ENCODE measurements at regions not wholly inside any gene's neighbourhood (a gene's known extent, or its start where the extent isn't known, plus 50 kb on each side); places are given as distances from the start of the nearest gene placed in this dataset.
A peak's percentile ranks its signal among the peaks of the same experiment; 100 is the strongest.

DNA sequence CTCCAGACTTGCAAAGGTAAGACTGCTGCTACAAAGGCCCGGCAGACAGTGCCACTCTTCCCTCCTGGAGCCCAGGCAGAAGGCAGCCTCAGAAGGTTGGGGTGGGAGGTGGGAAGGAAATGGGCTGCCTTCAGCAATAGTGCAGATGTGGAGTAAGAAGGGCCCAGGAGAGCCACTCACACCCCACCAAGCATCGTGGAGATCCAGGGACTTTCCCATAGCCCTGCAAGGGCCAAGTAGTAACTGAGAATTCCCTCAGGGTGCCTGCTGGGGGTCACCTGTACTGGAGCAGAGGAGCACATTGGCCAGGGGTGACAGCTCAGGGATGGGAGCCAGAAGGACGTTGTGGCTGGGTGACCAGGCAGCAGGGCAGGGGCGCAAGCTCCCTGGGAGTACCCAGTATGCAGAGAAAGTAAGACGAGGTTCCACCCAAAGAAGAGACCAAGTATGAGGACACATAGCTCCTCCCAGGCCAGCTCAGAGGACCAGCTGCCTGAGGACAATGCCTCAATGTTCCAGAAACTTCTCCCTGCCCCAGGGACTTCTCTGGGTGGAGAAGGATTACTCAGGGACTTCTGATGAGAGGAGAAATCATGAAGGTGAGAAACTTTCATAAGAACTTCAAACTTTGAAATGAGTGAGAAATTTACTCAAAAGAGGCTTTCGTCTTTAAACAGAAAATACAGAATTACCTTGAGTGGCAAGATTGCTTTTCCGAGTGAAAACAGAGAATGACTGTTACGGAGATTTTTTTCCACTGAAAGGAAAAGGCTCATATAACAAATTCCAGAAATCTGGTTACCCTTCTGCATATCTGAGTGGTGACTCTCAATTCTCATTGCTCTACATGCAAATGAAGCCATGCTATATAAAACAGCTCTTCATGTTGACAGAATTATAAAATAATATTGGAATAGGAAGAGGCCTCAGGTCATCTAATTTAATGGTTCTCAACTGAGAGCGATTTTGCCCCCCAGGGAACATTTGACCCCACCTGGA, 87.9 kb upstream of the TRIO start:
- H3K4me3 ChIP-seq (ENCODE audit: low read depth, low read length), result no peak overlapping the region
- H3K27ac ChIP-seq (ENCODE audit: low read depth, low read length), result no peak overlapping the region
- no peaks in the 10 kb centered on the region for H3K36me3 ChIP-seq (ENCODE audit: control insufficient read depth, insufficient read depth, low read length)
- H3K27me3 ChIP-seq (ENCODE audit: control insufficient read depth, insufficient read depth, low read length), result no peaks in the 10 kb centered on the region
- H3K9me3 ChIP-seq (ENCODE audit: control insufficient read depth, insufficient read depth, low read depth, low read length), result no peaks in the 10 kb centered on the region
- H3K9ac ChIP-seq (ENCODE audit: low read length), result no peak overlapping the region
- 0 out of 2 replicates have a peak, but pooled peaks cover 8% of the 10 kb centered on the region for H3K4me1 ChIP-seq (ENCODE audit: control insufficient read depth, insufficient read depth, low read length)

DNA sequence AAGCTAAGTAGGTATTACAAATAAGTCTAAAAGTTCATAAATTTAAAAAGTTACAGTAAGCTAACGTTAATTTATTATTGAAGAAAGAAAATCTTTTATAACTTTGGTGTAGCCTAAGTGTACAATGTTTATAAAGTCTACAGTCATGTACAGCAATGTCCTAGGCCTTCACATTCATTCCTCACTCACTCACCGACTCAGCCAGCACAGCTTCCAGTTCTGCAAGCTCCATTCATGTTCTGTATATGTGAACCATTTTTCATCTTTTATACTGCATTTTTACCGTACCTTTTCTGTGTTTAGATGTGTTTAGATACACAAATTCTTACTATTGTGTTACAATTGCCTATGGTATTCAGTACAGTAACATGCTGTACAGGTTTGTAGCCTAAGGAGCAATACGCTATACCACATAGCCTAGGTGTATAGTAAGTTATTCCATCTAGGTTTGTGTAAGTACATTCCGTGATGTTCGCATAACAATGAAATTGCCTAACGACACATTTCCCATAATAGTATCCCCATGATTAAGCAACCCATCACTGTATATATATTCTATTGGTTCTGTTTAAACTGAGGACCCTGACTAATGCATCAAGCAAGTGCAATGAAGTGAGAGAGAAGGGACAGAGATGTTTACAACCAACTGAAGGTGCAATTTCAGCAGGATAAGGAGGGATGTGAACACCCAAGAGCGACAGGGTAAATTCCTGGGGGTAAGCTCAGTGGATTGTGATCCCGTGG, 88.9 kb upstream of the TRIO start:
- H3K36me3 ChIP-seq (ENCODE audit: control insufficient read depth, insufficient read depth, low read length), result no peaks in the 10 kb centered on the region

DNA sequence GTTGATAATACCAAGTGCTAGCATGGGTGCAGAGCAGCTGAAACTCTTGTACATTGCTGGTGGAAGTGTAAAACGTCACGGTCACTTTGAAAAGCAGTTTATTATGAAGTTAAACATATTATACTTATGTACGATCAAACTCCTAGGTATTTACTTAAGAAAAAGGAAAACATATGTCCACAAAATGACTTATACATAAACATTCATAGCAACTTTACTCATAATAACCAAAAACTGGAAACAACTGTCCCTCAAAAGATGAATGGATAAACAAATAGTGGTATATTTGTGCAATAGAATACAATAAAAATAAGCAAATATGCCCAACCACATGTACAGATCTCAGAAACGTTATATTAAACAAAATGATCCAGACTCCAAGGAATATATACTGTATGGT, 92.3 kb upstream of the TRIO start:
- no peak overlapping the region for H3K27ac ChIP-seq (ENCODE audit: low read depth, low read length)
- peaks cover 2% of the 10 kb centered on the region; the same call in 1 of the 2 replicates for H3K27me3 ChIP-seq (ENCODE audit: control insufficient read depth, insufficient read depth, low read length)
- H3K9ac ChIP-seq (ENCODE audit: low read length), result no peak overlapping the region
- H3K4me1 ChIP-seq (ENCODE audit: control insufficient read depth, insufficient read depth, low read length), result 0 out of 2 replicates have a peak, but pooled peaks cover 8% of the 10 kb centered on the region
- no peaks in the 10 kb centered on the region for H3K9me3 ChIP-seq (ENCODE audit: control insufficient read depth, insufficient read depth, low read depth, low read length)
- no peak overlapping the region for H3K4me3 ChIP-seq (ENCODE audit: low read depth, low read length)
- no peaks in the 10 kb centered on the region for H3K36me3 ChIP-seq (ENCODE audit: control insufficient read depth, insufficient read depth, low read length)

More for the DNA sequence above, 88.9 kb upstream of the TRIO start:
- no peak overlapping the region for H3K4me3 ChIP-seq (ENCODE audit: low read depth, low read length)
- no peak overlapping the region for H3K9ac ChIP-seq (ENCODE audit: low read length)
- no peaks in the 10 kb centered on the region for H3K9me3 ChIP-seq (ENCODE audit: control insufficient read depth, insufficient read depth, low read depth, low read length)
- H3K27ac ChIP-seq (ENCODE audit: low read depth, low read length), result no peak overlapping the region
- H3K27me3 ChIP-seq (ENCODE audit: control insufficient read depth, insufficient read depth, low read length), result no peaks in the 10 kb centered on the region
- H3K4me1 ChIP-seq (ENCODE audit: control insufficient read depth, insufficient read depth, low read length), result 0 out of 2 replicates have a peak, but pooled peaks cover 8% of the 10 kb centered on the region

DNA sequence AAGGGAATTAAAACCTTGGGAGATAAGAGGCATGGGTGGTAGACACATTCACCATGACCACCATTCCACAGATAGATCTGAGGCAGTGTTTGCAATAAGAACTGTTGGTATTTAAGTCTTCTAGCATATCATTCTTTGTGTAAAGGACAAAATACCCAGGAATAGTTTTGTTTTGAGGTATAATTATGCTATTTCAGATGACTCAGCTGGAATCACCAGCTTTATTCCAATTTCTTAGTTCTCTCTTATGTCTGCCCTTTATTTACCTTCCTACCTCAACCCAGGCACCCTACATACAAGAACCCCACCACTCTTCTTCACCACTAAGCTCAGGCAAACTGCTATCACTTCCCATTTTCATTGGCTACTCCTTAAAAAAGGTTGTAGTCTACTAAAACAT, 94.7 kb upstream of the TRIO start:
- H3K9me3 ChIP-seq (ENCODE audit: control insufficient read depth, insufficient read depth, low read depth, low read length), result no peaks in the 10 kb centered on the region
- H3K27me3 ChIP-seq (ENCODE audit: control insufficient read depth, insufficient read depth, low read length), result peaks cover 2% of the 10 kb centered on the region; the same call in 1 of the 2 replicates
- no peak overlapping the region for H3K27ac ChIP-seq (ENCODE audit: low read depth, low read length)

DNA sequence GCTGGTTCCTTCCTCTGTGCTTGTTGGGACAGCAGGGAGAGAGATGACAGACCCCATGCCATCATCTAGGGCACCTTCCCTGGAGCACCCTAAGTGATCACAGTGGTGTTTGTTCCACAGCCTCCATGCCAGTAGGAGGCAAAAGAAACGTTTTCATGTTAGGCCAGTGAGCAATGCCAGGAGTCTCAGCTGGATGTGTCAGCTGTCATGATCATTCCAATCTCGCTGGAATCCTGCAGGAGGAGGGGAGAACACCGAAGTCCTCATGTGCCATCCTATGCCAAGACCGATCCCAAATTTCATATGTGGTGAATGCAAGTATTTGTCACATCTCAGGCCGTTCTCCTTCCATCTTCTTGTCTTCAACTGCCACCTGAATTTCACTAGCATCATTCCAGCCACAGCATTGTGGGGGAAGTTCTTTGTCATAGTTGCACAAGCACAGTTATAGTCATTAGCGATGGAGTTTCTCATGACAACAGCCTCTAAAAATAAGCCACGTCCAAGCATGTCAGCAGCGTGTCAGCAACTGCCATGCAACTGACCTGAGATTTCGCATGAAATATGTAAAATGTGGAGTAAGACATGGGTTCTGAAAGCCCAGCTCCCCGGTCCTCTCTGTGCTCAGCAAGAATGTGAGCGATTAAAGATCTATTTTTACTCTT, 97.2 kb upstream of the DNAH5 start:
- H3K4me1 ChIP-seq (ENCODE audit: control insufficient read depth, insufficient read depth, low read length), result peaks cover 30% of the 10 kb centered on the region
- no peak overlapping the region for H3K27ac ChIP-seq (ENCODE audit: low read depth, low read length)
- H3K27me3 ChIP-seq (ENCODE audit: control insufficient read depth, insufficient read depth, low read length), result peaks cover 2% of the 10 kb centered on the region; the same call in 1 of the 2 replicates
- no peaks in the 10 kb centered on the region for H3K9me3 ChIP-seq (ENCODE audit: control insufficient read depth, insufficient read depth, low read depth, low read length)
- no peak overlapping the region for H3K9ac ChIP-seq (ENCODE audit: low read length)
- no peaks in the 10 kb centered on the region for H3K36me3 ChIP-seq (ENCODE audit: control insufficient read depth, insufficient read depth, low read length)
- H3K4me3 ChIP-seq (ENCODE audit: low read depth, low read length), result no peak overlapping the region

More for the DNA sequence above, 94.7 kb upstream of the TRIO start:
- no peak overlapping the region for H3K9ac ChIP-seq (ENCODE audit: low read length)
- no peaks in the 10 kb centered on the region for H3K36me3 ChIP-seq (ENCODE audit: control insufficient read depth, insufficient read depth, low read length)
- H3K4me3 ChIP-seq (ENCODE audit: low read depth, low read length), result no peak overlapping the region
- no peaks in the 10 kb centered on the region for H3K4me1 ChIP-seq (ENCODE audit: control insufficient read depth, insufficient read depth, low read length)

DNA sequence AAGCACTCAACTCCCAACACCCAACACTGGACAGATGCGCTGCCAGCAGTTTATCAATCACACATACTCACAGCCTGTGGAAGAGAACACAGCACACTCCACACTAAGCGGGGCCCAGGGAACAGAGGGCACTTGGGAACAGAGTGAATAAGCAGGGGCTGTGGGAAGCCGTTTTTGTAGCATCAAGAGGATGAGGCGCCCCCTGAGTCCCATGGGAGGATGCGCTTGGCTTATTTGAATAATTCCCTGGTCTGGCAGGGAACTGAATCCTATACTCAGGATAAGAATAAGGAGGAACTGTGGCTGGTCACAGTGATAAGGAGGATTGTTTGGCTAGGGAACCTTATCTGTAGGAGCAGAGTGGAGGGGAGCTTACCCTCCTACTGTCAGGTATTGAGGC, 96.1 kb upstream of the DNAH5 start:
- H3K4me1 ChIP-seq (ENCODE audit: control insufficient read depth, insufficient read depth, low read length), result peaks cover 39% of the 10 kb centered on the region
- H3K9ac ChIP-seq (ENCODE audit: low read length), result no peak overlapping the region
- H3K36me3 ChIP-seq (ENCODE audit: control insufficient read depth, insufficient read depth, low read length), result no peaks in the 10 kb centered on the region
- no peak overlapping the region for H3K4me3 ChIP-seq (ENCODE audit: low read depth, low read length)
- H3K27me3 ChIP-seq (ENCODE audit: control insufficient read depth, insufficient read depth, low read length), result no peaks in the 10 kb centered on the region
- H3K9me3 ChIP-seq (ENCODE audit: control insufficient read depth, insufficient read depth, low read depth, low read length), result no peaks in the 10 kb centered on the region
- H3K27ac ChIP-seq (ENCODE audit: low read depth, low read length), result no peak overlapping the region

DNA sequence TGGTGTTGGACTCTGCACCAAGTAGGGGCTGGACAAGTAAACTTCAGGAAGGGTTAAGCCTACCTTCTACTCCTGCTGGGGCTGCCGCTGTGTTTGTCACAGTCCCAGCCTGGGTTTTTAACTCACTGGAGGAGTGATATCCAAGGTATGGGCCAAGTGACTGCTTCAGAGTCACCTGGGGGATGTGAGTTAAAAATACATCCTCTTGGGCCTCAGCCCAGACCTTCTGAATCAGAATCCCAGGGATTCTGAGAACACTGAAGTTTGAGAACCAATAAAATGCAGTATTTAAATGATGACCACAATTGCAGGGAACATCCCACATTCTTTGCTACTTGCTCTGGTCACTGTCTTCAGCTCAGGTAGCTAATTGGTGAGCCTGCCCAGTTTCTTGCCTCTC, 95.1 kb upstream of the DNAH5 start:
- peaks cover 49% of the 10 kb centered on the region for H3K4me1 ChIP-seq (ENCODE audit: control insufficient read depth, insufficient read depth, low read length)
- H3K27me3 ChIP-seq (ENCODE audit: control insufficient read depth, insufficient read depth, low read length), result no peaks in the 10 kb centered on the region
- no peaks in the 10 kb centered on the region for H3K9me3 ChIP-seq (ENCODE audit: control insufficient read depth, insufficient read depth, low read depth, low read length)
- no peak overlapping the region for H3K27ac ChIP-seq (ENCODE audit: low read depth, low read length)
- no peak overlapping the region for H3K4me3 ChIP-seq (ENCODE audit: low read depth, low read length)
- no peak overlapping the region for H3K9ac ChIP-seq (ENCODE audit: low read length)
- no peaks in the 10 kb centered on the region for H3K36me3 ChIP-seq (ENCODE audit: control insufficient read depth, insufficient read depth, low read length)

DNA sequence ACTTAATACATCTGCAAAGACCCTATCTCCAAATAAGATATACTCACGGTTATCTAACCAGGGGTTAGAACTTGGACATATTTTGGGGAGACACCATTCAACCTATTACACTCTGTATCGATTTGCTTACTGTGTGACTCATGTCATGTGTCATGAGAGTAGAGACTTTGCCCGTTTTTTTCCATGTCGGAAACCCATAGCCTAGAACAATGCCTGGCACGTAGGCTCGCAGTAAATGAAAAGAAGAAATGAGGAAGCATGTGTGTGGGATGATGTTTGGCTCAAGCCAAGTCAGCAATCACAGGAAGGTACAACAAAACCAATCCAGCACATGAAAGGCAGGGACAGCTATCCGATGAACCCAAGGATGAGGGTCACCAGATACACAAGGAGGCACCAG, 94.6 kb upstream of the DNAH5 start:
- Histone ChIP-seq H3K4me3 (ENCODE audit: low read depth, low read length) (no peak overlapping the region), H3K9ac (ENCODE audit: low read length) (no peak overlapping the region), H3K27ac (ENCODE audit: low read depth, low read length) (no peak overlapping the region), H3K36me3 (ENCODE audit: control insufficient read depth, insufficient read depth, low read length) (no peaks in the 10 kb centered on the region), H3K27me3 (ENCODE audit: control insufficient read depth, insufficient read depth, low read length) (no peaks in the 10 kb centered on the region), H3K4me1 (ENCODE audit: control insufficient read depth, insufficient read depth, low read length) (peaks cover 49% of the 10 kb centered on the region), H3K9me3 (ENCODE audit: control insufficient read depth, insufficient read depth, low read depth, low read length) (no peaks in the 10 kb centered on the region)

DNA sequence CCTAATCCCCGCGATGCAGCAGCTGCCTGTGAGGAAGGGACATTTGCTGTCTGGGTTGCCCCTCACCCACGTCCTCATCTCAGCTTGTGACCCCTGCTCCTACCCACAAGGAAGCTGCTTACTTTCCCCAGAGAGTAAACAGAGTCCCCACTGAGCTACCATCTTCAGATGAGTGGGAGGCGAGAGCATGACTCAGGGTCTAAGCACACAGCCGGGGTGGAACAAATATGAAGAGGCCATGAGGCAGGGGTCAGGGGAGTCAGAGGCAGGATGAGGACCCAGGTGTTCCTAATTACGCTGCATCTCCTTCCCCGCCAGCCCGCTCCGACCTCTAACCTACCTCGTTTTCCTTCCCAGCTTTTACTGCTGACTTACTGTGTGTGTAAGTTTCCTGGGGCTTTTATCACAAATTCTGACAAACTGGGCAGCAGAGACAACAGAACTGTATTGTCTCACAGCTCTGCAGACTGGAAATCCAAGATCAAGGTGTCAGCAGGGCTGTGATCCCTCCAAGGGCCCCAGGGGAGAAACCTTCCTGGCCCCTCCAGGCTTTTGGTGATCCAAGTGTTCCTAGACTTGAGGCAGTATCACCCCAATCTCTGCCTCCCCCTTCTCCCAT, 94.0 kb upstream of the DNAH5 start:
- H3K36me3 ChIP-seq (ENCODE audit: control insufficient read depth, insufficient read depth, low read length), result no peaks in the 10 kb centered on the region
- no peak overlapping the region for H3K4me3 ChIP-seq (ENCODE audit: low read depth, low read length)
- H3K9me3 ChIP-seq (ENCODE audit: control insufficient read depth, insufficient read depth, low read depth, low read length), result no peaks in the 10 kb centered on the region
- peak overlapping the region; percentile 33; the same call in 1 of the 2 replicates for H3K27ac ChIP-seq (ENCODE audit: low read depth, low read length)
- H3K27me3 ChIP-seq (ENCODE audit: control insufficient read depth, insufficient read depth, low read length), result no peaks in the 10 kb centered on the region
- peaks cover 49% of the 10 kb centered on the region for H3K4me1 ChIP-seq (ENCODE audit: control insufficient read depth, insufficient read depth, low read length)
- no peak overlapping the region for H3K9ac ChIP-seq (ENCODE audit: low read length)

DNA sequence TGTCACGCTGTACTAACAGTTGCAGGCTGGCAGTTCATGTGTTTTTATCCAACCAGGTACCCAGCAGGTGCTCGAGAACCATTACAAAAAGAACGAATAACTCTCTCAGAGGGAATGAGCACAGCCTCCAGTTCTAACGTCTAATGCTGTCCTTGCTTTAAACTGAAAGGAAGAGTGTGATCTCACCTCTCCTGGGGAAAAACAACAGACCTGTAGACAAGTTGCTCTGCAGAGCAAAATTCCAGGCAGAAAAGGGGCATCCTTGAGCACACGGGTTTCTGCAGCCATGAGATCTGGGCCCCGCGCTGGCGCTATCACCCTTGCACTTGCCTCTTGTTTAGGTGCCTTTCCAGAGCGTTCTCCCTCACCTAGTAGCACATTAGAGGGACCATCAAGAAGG, 92.5 kb upstream of the DNAH5 start:
- Histone ChIP-seq H3K9ac (ENCODE audit: low read length) (peak overlapping the region; percentile 72), H3K27ac (ENCODE audit: low read depth, low read length) (peak overlapping the region; percentile 88)

More for the DNA sequence above, 92.5 kb upstream of the DNAH5 start:
- Histone ChIP-seq H3K27me3 (ENCODE audit: control insufficient read depth, insufficient read depth, low read length) (no peaks in the 10 kb centered on the region), H3K9me3 (ENCODE audit: control insufficient read depth, insufficient read depth, low read depth, low read length) (no peaks in the 10 kb centered on the region), H3K4me1 (ENCODE audit: control insufficient read depth, insufficient read depth, low read length) (peaks cover 49% of the 10 kb centered on the region), H3K4me3 (ENCODE audit: low read depth, low read length) (peak overlapping the region; percentile 43), H3K36me3 (ENCODE audit: control insufficient read depth, insufficient read depth, low read length) (no peaks in the 10 kb centered on the region)

All from HUES6 (cell line).